ENCODE measurements at regions not wholly inside any gene's neighbourhood (a gene's known extent, or its start where the extent isn't known, plus 50 kb on each side); places are given as distances from the start of the nearest gene placed in this dataset.

DNA sequence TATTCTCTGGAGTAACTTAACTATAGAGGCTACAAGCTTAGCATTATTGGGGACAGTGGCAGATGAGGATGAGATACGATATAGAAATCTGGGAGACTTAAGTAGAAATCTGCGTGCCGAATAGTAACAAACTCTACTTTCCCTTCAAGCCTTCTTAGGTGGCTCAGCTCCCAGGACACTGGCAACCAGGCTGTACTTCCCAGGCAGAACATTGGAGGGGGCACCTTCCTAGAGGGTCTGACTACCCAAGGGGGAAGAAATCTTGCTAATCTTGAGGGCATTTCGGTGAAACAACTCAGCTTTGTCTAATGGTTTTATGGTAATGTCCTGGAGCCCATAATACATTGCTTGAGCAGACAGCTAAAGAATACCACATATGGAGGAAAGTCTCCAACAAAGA, 126.2 kb upstream of the DTNA start (continued):
- TF ChIP-seq HIC1 (tag by site-specific recombination; IDR thresholded peaks at IDR 0.05): no peak
- TF ChIP-seq ZNF366 (tag by site-specific recombination; conservative IDR thresholded peaks at IDR 0.05): no peak
- no peak for TF ChIP-seq ZNF626 (tag by site-specific recombination; IDR thresholded peaks at IDR 0.05)
- no peak for TF ChIP-seq ZNF704 (tag by site-specific recombination; IDR thresholded peaks at IDR 0.05)
- no peak for TF ChIP-seq ZNF175 (tag by site-specific recombination; IDR thresholded peaks at IDR 0.05)
- no peak for TF ChIP-seq IKZF3 (tag by site-specific recombination; IDR thresholded peaks at IDR 0.05)
- no peak for TF ChIP-seq ZNF341 (tag by site-specific recombination; IDR thresholded peaks at IDR 0.05; ENCODE audit: low read depth)
- TF ChIP-seq ZNF558 (tag by site-specific recombination; IDR thresholded peaks at IDR 0.05): no peak

DNA sequence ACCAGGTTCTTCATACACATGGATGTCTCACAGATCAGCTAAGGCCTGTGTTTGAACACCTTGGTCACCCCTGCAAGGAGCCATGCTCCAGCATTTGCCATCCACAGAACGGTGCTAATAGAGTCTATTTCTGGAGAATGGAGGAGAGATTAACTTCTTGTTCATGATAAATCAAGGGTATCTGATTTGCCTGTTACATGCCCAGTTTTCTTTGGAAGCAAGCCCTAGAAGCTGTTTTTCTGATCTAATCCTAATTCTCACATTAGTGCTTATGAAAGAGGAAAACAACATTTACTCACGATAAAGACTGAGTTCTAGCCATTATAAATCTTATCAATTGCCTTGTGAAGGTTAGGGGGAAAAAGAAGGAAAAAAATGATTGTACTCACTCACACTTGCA, 119.6 kb upstream of the DTNA start:
- Histone ChIP-seq H3K4me3 (ENCODE audit: low read depth, low read length) (no peak overlapping the region), H3K36me3 (ENCODE audit: control insufficient read depth in 2 of 2, insufficient read depth in 1 of 2, low read length in 2 of 2) (no peaks in the 10 kb centered on the region), H3K9me3 (ENCODE audit: control insufficient read depth, insufficient read depth, low read depth, low read length) (no peaks in the 10 kb centered on the region), H3K27ac (ENCODE audit: extremely low read depth, low read depth, low read length) (no peak overlapping the region), H3K4me1 (ENCODE audit: control insufficient read depth, insufficient read depth, low read length) (no peaks in the 10 kb centered on the region)
- ChIA-PET CTCF (interaction anchor here (0.6 to 0.7 kb wide), 2 partner anchors 70 to 758 kb away, joined by 3 to 4 read pairs; no protein-coding TSS in a partner anchor), POLR2A (no interaction called here)
- TF ChIP-seq ZNF501 (tag by site-specific recombination; IDR thresholded peaks at IDR 0.05) (no peak), ZNF610 (tag by site-specific recombination; IDR thresholded peaks at IDR 0.05; ENCODE audit: borderline replicate concordance) (no peak), ZBTB8A (tag by site-specific recombination; IDR thresholded peaks at IDR 0.05) (no peak), RBAK (tag by site-specific recombination; IDR thresholded peaks at IDR 0.05) (no peak), ZNF830 (tag by site-specific recombination; IDR thresholded peaks at IDR 0.05; ENCODE audit: low read depth) (no peak), ZNF785 (tag by site-specific recombination; IDR thresholded peaks at IDR 0.05) (no peak), ZNF18 (tag by site-specific recombination; IDR thresholded peaks at IDR 0.05) (no peak), ZBTB7A (tag by site-specific recombination; IDR thresholded peaks at IDR 0.05; ENCODE audit: low read depth) (no peak)

DNA sequence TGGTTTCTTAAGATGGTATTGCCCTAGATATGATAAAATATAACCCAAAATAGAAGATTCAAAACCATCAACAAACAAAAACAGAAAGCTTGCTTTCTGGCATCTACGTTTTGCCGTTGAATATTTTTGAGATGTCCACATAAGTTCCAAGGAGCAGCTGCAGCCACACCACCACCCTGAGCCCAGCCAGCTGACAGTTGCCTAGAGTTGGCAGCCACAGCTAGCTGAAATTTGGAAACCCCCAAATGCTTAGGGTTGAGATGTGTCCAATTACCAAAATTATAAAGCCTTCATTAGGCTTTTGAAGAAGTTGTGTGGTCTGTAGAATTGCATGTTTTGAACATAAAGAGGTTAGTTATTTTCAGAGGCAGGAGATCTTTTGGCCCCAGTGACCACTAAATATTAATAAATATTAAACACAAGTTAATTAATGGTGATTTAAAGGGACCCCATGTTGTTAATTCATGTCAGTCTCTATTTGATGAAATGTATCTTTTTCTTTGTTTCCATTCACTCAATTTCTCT, 118.1 kb upstream of the DTNA start:
- no peak for TF ChIP-seq ZSCAN16 (tag by site-specific recombination; IDR thresholded peaks at IDR 0.05)
- TF ChIP-seq GLI2 (tag by site-specific recombination; IDR thresholded peaks at IDR 0.05; ENCODE audit: borderline replicate concordance, low read depth): no peak
- TF ChIP-seq ZNF610 (tag by site-specific recombination; IDR thresholded peaks at IDR 0.05; ENCODE audit: borderline replicate concordance): no peak
- no peak for TF ChIP-seq ZNF561 (tag by site-specific recombination; IDR thresholded peaks at IDR 0.05; ENCODE audit: borderline replicate concordance)
- TF ChIP-seq, protein P1, sequence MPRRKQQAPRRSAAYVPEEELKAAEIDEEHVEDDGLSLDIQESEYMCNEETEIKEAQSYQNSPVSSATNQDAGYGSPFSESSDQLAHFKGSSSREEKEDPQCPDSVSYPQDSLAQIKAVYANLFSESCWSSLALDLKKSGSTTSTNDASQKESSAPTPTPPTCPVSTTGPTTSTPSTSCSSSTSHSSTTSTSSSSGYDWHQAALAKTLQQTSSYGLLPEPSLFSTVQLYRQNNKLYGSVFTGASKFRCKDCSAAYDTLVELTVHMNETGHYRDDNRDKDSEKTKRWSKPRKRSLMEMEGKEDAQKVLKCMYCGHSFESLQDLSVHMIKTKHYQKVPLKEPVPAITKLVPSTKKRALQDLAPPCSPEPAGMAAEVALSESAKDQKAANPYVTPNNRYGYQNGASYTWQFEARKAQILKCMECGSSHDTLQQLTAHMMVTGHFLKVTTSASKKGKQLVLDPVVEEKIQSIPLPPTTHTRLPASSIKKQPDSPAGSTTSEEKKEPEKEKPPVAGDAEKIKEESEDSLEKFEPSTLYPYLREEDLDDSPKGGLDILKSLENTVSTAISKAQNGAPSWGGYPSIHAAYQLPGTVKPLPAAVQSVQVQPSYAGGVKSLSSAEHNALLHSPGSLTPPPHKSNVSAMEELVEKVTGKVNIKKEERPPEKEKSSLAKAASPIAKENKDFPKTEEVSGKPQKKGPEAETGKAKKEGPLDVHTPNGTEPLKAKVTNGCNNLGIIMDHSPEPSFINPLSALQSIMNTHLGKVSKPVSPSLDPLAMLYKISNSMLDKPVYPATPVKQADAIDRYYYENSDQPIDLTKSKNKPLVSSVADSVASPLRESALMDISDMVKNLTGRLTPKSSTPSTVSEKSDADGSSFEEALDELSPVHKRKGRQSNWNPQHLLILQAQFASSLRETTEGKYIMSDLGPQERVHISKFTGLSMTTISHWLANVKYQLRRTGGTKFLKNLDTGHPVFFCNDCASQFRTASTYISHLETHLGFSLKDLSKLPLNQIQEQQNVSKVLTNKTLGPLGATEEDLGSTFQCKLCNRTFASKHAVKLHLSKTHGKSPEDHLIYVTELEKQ (tag by site-specific recombination; IDR thresholded peaks at IDR 0.05; ENCODE audit: borderline replicate concordance): no peak
- TF ChIP-seq, protein P2, sequence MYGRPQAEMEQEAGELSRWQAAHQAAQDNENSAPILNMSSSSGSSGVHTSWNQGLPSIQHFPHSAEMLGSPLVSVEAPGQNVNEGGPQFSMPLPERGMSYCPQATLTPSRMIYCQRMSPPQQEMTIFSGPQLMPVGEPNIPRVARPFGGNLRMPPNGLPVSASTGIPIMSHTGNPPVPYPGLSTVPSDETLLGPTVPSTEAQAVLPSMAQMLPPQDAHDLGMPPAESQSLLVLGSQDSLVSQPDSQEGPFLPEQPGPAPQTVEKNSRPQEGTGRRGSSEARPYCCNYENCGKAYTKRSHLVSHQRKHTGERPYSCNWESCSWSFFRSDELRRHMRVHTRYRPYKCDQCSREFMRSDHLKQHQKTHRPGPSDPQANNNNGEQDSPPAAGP (tag by site-specific recombination; IDR thresholded peaks at IDR 0.05): no peak
- no peak for TF ChIP-seq ZNF621 (tag by site-specific recombination; IDR thresholded peaks at IDR 0.05)
- ChIA-PET CTCF (interaction anchor here (1.5 kb wide), 1 partner anchor 46 kb away, joined by 4 read pairs; no protein-coding TSS in a partner anchor), POLR2A (no interaction called here)
- Histone ChIP-seq H3K4me1 (ENCODE audit: control insufficient read depth, insufficient read depth, low read length) (no peaks in the 10 kb centered on the region), H3K27ac (ENCODE audit: extremely low read depth, low read depth, low read length) (no peak overlapping the region), H3K36me3 (ENCODE audit: control insufficient read depth in 2 of 2, insufficient read depth in 1 of 2, low read length in 2 of 2) (no peaks in the 10 kb centered on the region), H3K9me3 (ENCODE audit: control insufficient read depth, insufficient read depth, low read depth, low read length) (no peaks in the 10 kb centered on the region), H3K4me3 (ENCODE audit: low read depth, low read length) (no peak overlapping the region)

Data from HEK293 (cell line).